HepG2 (cell line): ENCODE measurements at regions not wholly inside any gene's neighbourhood (a gene's known extent, or its start where the extent isn't known, plus 50 kb on each side); places are given as distances from the start of the nearest gene placed in this dataset.
"Not testable (repeated sequence)": the region's sequence is repeated elsewhere in the genome, so short reads cannot be mapped to it uniquely, and the experiment has no call there.

Experiments used
- EHMT2 ChIP-seq: fragments of 200-600 bp; sonication (generic); IDR thresholded peaks from 2 replicates; pipeline ENCODE4 v1.7.0; 2017; ENCODE audit warnings: antibody characterized with exemption, low read depth, low read length, borderline replicate concordance
- MAFK ChIP-seq, 2 experiments: IDR thresholded peaks in 1 of 2; conservative IDR thresholded peaks in 1 of 2; 2 replicates each; pipeline ENCODE4 v1.6.1; 2011; ENCODE audit warnings: improper control_type of control experiment in 2 of 2, low read length in 2 of 2
- POLR2A ChIP-seq, 2 experiments: IDR thresholded peaks; 2 replicates each; pipeline ENCODE4 v1.6.1; 2011; ENCODE audit warnings: low read depth in 2 of 2, low read length in 2 of 2, mild to moderate bottlenecking in 1 of 2, moderate library complexity in 1 of 2; ENCODE audit not compliant: insufficient read depth in 1 of 2
- PRMT3 ChIP-seq: sonication (generic); formaldehyde crosslinking; IDR thresholded peaks from 2 replicates; pipeline ENCODE4 v1.8.1; 2022; ENCODE audit warnings: low read depth, mild to moderate bottlenecking, moderate library complexity, missing genetic modification reagents, borderline replicate concordance
- ZNF12 ChIP-seq: sonication (generic); formaldehyde crosslinking; IDR thresholded peaks from 2 replicates; pipeline ENCODE4 v1.5.0; 2020; ENCODE audit warnings: missing genetic modification reagents
- ZNF552 ChIP-seq: sonication (generic); formaldehyde crosslinking; IDR thresholded peaks from 2 replicates; pipeline ENCODE4 v1.9.0; 2022; ENCODE audit warnings: missing genetic modification reagents, mild to moderate bottlenecking, borderline replicate concordance
- TF ChIP-seq, protein P1 (sequence below): sonication (generic); formaldehyde crosslinking; IDR thresholded peaks from 2 replicates; pipeline ENCODE4 v1.4.0; 2020; ENCODE audit warnings: missing genetic modification reagents, mild to moderate bottlenecking, borderline replicate concordance
- TF ChIP-seq, protein P2 (sequence below): sonication (generic); formaldehyde crosslinking; IDR thresholded peaks from 2 replicates; pipeline ENCODE4 v1.5.0; 2020; ENCODE audit warnings: mild to moderate bottlenecking, missing genetic modification reagents

DNA sequence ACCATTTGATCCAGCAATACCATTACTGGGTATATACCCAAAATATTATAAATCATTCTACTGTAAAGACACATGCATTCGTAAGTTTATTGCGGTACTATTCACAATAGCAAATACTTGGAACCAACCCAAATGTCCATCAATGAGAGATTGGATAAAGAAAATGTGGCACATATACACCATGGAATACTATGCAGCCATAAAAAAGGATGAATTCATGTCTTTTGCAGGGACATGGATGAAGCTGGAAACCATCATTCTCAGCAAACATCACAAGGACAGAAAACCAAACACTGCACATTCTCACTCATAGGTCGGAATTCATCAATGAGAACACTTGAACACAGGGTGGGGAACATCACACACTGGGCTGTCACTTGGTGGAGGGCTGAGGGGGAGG is 221.1 kb upstream of the TBX18 start:
- TF ChIP-seq POLR2A (IDR thresholded peaks at IDR 0.05; ENCODE audit: insufficient read depth in 1 of 2, low read depth in 2 of 2, low read length in 2 of 2); PRMT3; ZNF12 (CRISPR knock-in tag); EHMT2; MAFK (conservative IDR thresholded peaks at IDR 0.05 in 1 of 2, IDR thresholded peaks at IDR 0.05 in 1 of 2; ENCODE audit: low read length in 2 of 2); ZNF552 (CRISPR knock-in tag): not testable (repeated sequence)
- TF ChIP-seq, protein P1, sequence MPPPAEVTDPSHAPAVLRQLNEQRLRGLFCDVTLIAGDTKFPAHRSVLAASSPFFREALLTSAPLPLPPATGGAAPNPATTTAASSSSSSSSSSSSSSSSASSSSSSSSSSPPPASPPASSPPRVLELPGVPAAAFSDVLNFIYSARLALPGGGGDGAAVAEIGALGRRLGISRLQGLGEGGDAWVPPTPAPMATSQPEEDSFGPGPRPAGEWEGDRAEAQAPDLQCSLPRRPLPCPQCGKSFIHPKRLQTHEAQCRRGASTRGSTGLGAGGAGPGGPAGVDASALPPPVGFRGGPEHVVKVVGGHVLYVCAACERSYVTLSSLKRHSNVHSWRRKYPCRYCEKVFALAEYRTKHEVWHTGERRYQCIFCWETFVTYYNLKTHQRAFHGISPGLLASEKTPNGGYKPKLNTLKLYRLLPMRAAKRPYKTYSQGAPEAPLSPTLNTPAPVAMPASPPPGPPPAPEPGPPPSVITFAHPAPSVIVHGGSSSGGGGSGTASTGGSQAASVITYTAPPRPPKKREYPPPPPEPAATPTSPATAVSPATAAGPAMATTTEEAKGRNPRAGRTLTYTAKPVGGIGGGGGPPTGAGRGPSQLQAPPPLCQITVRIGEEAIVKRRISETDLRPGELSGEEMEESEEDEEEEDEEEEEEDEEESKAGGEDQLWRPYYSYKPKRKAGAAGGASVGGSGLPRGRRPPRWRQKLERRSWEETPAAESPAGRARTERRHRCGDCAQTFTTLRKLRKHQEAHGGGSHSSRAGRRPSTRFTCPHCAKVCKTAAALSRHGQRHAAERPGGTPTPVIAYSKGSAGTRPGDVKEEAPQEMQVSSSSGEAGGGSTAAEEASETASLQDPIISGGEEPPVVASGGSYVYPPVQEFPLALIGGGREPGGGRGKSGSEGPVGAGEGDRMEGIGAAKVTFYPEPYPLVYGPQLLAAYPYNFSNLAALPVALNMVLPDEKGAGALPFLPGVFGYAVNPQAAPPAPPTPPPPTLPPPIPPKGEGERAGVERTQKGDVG (CRISPR knock-in tag) = not testable (repeated sequence)
- TF ChIP-seq, protein P2, sequence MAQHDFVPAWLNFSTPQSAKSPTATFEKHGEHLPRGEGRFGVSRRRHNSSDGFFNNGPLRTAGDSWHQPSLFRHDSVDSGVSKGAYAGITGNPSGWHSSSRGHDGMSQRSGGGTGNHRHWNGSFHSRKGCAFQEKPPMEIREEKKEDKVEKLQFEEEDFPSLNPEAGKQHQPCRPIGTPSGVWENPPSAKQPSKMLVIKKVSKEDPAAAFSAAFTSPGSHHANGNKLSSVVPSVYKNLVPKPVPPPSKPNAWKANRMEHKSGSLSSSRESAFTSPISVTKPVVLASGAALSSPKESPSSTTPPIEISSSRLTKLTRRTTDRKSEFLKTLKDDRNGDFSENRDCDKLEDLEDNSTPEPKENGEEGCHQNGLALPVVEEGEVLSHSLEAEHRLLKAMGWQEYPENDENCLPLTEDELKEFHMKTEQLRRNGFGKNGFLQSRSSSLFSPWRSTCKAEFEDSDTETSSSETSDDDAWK (CRISPR knock-in tag) = not testable (repeated sequence)
